Activated naive CD4-positive, alpha-beta T cell (primary cell): ENCODE measurements at regions not wholly inside any gene's neighbourhood (a gene's known extent, or its start where the extent isn't known, plus 50 kb on each side); places are given as distances from the start of the nearest gene placed in this dataset.

Experiments
- DNase-seq, 4 experiments: peaks; one replicate each; lab custom pipeline; 2025; lab: John Stamatoyannopoulos, UW

- no peak for DNase-seq
These were observed 103.8 kb upstream of the CCDC150 start for GRCh38 chr2:196535742-196536141.

DNA sequence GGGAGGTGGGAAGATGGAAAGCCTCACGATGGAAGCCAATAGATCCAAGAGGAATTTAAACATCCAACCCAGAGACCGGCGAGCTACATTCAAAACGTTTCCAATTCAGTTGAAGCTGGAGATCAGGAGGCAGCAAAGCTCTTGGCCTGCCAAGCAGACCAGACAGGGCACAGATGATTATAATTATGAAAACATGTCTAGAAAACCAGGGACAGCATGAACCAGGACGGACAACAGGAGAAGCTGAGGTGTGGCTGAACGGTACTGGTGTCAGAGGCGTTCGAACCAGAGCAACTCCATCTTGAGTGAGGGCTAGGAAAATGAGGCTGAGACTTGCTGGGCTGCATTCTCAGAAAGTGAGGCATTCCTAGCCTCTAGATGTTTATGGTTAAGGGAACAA lies 102.2 kb upstream of the CCDC150 start:
- no peak for DNase-seq

- DNase-seq: no peak
These were observed 101.3 kb upstream of the CCDC150 start for GRCh38 chr2:196538189-196538588.

- DNase-seq: no peak
These were observed 100.9 kb upstream of the CCDC150 start for GRCh38 chr2:196538646-196539045.

- no peak for DNase-seq
These were observed 94.5 kb upstream of the CCDC150 start for GRCh38 chr2:196544906-196545433.

GRCh38 chr2:196546151-196546919 lies 93.2 kb upstream of the CCDC150 start:
- DNase-seq: no peak

DNA sequence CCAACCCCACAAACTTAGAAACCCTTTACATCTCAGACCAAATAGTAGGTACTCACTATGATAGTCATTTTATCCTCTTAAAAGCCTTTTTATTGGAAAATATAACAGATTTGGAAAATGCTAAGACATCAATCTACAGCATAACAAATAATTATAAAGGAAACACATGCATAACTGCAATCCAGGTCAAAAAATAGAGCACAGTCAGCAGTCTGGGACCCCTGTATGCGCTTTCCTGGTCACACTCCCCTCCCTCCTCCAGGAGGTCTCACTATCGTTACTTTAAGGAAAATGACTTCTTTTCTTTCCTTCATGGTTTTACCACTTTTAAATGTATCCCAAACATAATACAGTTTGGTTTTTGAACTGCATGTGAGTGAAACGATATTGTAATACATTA lies 90.5 kb upstream of the CCDC150 start:
- no peak for DNase-seq

GRCh38 chr2:196551014-196551413 lies 88.5 kb upstream of the CCDC150 start:
- no peak for DNase-seq

GRCh38 chr2:196555161-196555560 lies 84.4 kb upstream of the CCDC150 start:
- DNase-seq: no peak

DNA sequence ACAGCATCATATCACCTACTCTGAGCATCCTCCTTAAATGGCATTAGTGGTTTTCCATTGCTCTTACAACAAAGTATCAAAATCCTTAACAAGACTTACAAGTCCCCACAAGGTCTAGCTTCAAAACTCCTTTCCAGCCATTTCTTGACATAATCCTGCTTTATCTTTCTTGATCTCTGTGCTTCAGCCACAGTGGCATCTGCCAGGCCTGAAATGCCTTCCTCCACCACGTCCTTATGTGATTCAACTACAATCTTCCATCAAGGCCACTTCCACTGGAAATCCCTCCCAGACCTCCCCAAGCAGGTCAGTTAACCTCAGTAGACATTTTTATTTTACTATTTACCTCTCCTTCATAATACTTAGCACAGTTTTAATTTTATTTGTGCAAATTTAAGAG lies 83.8 kb upstream of the CCDC150 start:
- DNase-seq: no peak

DNA sequence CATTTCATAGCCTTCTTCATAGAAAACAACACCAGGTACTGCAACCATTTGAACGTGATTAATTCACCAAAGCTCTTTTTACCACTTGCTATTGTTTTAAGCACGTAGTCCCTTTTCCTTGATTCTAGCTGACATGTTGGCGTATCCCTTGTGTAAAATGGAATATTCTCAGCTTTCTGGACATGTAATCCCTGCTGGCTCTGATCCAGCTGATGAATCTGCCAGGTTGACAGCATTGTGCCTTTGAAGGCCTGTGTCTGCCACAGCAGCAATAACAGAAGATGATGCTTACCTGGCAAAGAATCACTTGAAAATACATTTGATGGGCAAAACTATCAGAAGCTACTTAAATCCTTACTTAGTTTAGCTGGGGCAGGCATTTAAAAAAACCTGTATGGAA lies 81.0 kb upstream of the CCDC150 start:
- DNase-seq: no peak

GRCh38 chr2:196563876-196564275 lies 75.6 kb upstream of the CCDC150 start:
- no peak for DNase-seq

GRCh38 chr2:196565106-196565765 lies 74.3 kb upstream of the CCDC150 start:
- DNase-seq: no peak

DNA sequence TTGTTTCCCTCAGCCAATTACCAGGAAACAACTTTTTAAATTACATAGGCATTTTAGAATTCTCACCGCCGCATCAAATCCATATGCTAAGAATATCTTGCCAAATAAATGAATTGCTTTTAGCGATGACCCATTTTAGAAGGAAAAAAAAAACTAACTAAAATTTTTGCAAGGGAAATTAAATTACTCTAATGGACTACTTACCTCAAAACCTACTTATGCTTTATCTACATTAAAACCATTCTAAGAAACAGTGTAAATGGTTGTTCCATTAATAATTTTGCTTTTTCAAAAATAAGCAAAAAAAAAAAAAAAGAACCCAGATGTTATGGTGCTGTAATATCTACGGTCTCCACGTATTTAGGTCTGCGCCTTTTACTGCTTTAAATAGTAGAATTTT lies 73.5 kb upstream of the CCDC150 start:
- DNase-seq: no peak

DNA sequence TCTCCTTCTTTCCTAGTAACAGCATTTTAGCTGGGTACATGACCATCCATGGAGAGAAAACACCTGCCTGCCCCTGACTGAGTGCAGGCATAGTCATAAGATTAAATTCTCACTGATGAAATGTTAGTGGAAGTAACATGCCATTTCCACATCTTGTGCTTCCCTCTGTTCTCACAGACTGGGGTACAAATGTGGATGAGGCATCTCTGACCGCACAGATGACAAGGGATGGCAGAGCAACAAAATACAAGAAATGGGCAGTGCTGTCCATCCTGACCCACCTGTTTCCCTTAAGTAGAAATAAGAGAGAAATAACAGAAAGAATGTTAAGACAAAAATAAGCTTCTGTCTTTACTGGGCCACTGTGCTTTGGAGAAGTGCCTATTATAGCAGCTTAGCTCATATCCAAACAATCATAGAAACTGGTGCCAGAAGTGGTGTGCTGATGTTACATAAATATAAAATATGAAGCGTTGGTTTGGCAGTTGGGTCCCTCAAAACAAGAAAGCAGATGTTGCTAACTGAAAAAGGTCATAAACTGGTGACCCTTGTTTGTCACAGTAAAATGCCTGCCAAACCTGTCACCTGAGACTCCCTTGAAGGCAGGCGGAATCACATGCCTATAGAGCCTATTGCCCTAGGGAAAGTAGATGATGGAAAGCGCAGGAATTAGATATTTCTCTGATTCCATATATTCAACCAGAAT lies 72.4 kb upstream of the CCDC150 start:
- no peak for DNase-seq

- no peak for DNase-seq
These were observed 71.0 kb upstream of the CCDC150 start for GRCh38 chr2:196568506-196568905.

DNA sequence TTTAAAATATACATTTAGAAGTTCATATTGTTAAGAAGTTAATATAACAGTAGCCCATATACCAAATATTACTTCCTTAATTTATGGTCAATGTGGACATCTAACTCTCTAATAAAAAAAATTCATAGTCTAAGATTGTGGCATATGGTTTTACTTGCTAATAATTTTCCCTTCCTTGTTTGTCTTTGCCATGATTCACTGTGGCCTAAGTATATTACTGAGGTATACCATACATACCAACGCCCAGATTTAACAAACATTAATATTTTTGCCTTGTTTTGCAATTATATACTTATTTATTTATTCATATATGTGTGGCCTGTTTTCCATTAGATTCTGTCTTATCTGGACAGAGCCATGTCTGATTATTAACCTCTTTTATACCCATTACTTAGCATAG lies 54.6 kb upstream of the CCDC150 start:
- no peak for DNase-seq

DNA sequence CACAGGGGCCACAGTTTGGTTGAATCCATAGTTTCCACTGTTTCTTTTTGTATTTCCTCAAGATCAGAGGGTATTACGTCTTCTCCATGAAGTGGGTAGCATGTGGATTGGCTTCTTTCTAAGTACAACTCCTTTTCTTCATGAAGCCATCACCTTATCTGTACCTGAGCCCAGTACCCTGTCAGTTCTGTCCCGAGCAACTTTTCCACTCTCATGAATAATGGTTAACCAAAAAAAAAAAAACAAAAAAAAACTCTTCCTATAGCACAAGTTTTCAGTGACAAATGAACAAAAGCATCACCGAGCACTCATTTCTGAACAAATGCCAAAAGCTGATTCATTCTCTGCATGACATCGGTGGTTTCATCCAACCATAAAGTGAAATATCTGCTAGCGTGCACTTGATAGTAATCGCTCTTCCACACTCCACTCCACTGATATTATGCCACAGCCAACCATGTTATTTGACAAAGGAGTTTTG lies 53.0 kb upstream of the CCDC150 start:
- DNase-seq: no peak

DNA sequence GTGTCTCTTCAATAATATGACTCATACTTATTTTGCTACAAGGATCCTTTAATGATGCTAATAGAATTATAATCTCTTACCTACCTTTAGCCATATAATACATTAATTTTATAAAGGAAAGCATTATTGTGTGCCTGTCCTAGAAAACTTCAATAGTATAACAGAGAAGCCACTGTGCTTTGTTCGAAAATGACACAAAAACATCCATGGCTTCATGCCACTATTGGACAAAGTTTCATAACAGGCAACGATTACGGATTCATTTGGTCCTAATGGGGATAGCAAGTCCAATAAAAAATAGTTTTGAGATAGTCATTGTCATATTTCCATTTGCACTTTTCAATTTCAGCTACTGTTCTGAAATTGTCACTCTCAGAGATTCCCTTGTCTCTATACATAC lies 52.5 kb upstream of the CCDC150 start:
- no peak for DNase-seq

DNA sequence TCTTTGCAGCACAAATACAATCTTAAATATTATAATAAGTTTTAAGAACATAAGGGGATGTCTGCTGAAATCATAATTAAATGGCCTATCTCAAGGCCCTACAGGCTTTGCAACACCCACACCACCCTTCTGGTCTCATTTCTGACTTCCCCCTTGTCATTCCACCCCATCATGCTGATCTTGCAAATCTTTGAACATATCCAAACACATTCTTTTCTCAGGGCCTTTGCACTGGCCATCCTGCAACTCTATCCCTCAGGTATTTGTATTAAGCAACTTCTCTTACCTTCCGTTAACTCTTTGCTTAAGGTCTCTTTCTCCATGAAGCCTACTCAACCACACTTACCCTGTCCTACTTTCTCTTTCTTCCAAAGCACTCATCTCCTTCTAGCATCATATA lies 51.8 kb upstream of the CCDC150 start:
- DNase-seq: no peak

GRCh38 chr2:196589419-196589818 lies 50.1 kb upstream of the CCDC150 start:
- DNase-seq: no peak
